ENCODE measurements at regions not wholly inside any gene's neighbourhood (a gene's known extent, or its start where the extent isn't known, plus 50 kb on each side); places are given as distances from the start of the nearest gene placed in this dataset.

DNA sequence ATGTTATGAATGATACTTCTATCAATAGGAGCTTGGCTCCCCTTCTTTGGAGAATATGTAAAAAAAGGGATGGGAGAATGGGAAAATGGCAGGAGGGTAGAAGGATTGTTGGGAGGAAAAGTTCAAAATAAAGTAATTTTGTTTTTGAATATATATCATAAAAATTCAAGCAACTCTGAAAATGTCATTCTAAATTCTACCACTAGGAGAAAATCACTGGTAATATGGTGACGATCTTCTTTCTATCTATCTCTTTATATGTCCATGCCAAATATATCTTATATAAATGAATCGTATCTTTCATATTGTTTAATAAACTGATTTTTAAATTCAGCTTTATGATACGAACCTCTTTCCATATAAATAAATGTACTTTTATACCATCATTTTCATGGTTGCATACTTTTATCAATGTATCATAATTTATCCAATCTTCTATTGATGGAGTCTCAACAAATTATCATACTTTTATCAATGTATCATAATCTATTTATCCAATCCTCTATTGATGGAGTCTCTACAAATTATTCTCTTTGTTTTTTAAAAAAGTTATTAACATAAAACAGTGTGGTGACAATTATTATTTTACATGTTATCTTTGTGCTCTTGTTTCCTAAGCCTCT lies 73.7 kb upstream of the MARK1 start:
- no peaks in the 10 kb centered on the region for H3K79me2 ChIP-seq (ENCODE audit: insufficient read depth, low read length)
- ATAC-seq (ENCODE audit: insufficient read depth, low read depth) (no peak), DNase-seq (no peak)
- H2AFZ ChIP-seq (ENCODE audit: low read depth, low read length), result no peak overlapping the region
- no peak overlapping the region for H3K27ac ChIP-seq (ENCODE audit: low read length)
- TF ChIP-seq EZH2 (IDR thresholded peaks at IDR 0.05; ENCODE audit: borderline replicate concordance, low read depth, low read length, severe bottlenecking) (no peak), CTCF (IDR thresholded peaks at IDR 0.05; ENCODE audit: borderline replicate concordance, extremely low read depth, low read length, poor library complexity, severe bottlenecking) (no peak)
- H3K4me2 ChIP-seq (ENCODE audit: insufficient read depth, low read length), result no peak overlapping the region
- H3K36me3 ChIP-seq (ENCODE audit: insufficient read depth, low read length), result no peaks in the 10 kb centered on the region
- H3K27me3 ChIP-seq (ENCODE audit: insufficient read depth, low read length, poor library complexity), result no peaks in the 10 kb centered on the region
- no peaks in the 10 kb centered on the region for H4K20me1 ChIP-seq (ENCODE audit: insufficient read depth, low read length)
- H3K4me1 ChIP-seq (ENCODE audit: insufficient read depth, low read length), result no peaks in the 10 kb centered on the region
- H3K9me3 ChIP-seq (ENCODE audit: insufficient read depth, low read length, severe bottlenecking), result no peaks in the 10 kb centered on the region
- H3K9ac ChIP-seq (ENCODE audit: low read depth, low read length), result no peak overlapping the region
- no peak overlapping the region for H3K4me3 ChIP-seq (ENCODE audit: low read depth in 1 of 2, low read length in 2 of 2)

- TF ChIP-seq CTCF (IDR thresholded peaks at IDR 0.05; ENCODE audit: borderline replicate concordance, extremely low read depth, low read length, poor library complexity, severe bottlenecking) (no peak), EZH2 (IDR thresholded peaks at IDR 0.05; ENCODE audit: borderline replicate concordance, low read depth, low read length, severe bottlenecking) (no peak)
- no peak overlapping the region for H3K9ac ChIP-seq (ENCODE audit: low read depth, low read length)
- no peaks in the 10 kb centered on the region for H3K36me3 ChIP-seq (ENCODE audit: insufficient read depth, low read length)
- H3K27ac ChIP-seq (ENCODE audit: low read length), result no peak overlapping the region
- H3K9me3 ChIP-seq (ENCODE audit: insufficient read depth, low read length, severe bottlenecking), result no peaks in the 10 kb centered on the region
- H3K4me1 ChIP-seq (ENCODE audit: insufficient read depth, low read length), result no peaks in the 10 kb centered on the region
- H3K4me3 ChIP-seq (ENCODE audit: low read depth in 1 of 2, low read length in 2 of 2), result no peak overlapping the region
- no peak overlapping the region for H2AFZ ChIP-seq (ENCODE audit: low read depth, low read length)
- no peak for DNase-seq
- no peaks in the 10 kb centered on the region for H4K20me1 ChIP-seq (ENCODE audit: insufficient read depth, low read length)
- no peak overlapping the region for H3K4me2 ChIP-seq (ENCODE audit: insufficient read depth, low read length)
- H3K27me3 ChIP-seq (ENCODE audit: insufficient read depth, low read length, poor library complexity), result no peaks in the 10 kb centered on the region
- H3K79me2 ChIP-seq (ENCODE audit: insufficient read depth, low read length), result no peaks in the 10 kb centered on the region
- no peak for ATAC-seq (ENCODE audit: insufficient read depth, low read depth)
Measured at GRCh38 chr1:220453371-220453770, 74.6 kb upstream of the MARK1 start.

GRCh38 chr1:220451532-220451931 lies 76.4 kb upstream of the MARK1 start:
- Histone ChIP-seq H3K9me3 (ENCODE audit: insufficient read depth, low read length, severe bottlenecking) (no peaks in the 10 kb centered on the region), H3K4me2 (ENCODE audit: insufficient read depth, low read length) (no peak overlapping the region), H3K36me3 (ENCODE audit: insufficient read depth, low read length) (no peaks in the 10 kb centered on the region), H3K4me1 (ENCODE audit: insufficient read depth, low read length) (no peaks in the 10 kb centered on the region), H3K79me2 (ENCODE audit: insufficient read depth, low read length) (no peaks in the 10 kb centered on the region), H3K27ac (ENCODE audit: low read length) (no peak overlapping the region), H4K20me1 (ENCODE audit: insufficient read depth, low read length) (no peaks in the 10 kb centered on the region), H3K27me3 (ENCODE audit: insufficient read depth, low read length, poor library complexity) (no peaks in the 10 kb centered on the region), H3K4me3 (ENCODE audit: low read depth in 1 of 2, low read length in 2 of 2) (no peak overlapping the region), H2AFZ (ENCODE audit: low read depth, low read length) (no peak overlapping the region), H3K9ac (ENCODE audit: low read depth, low read length) (no peak overlapping the region)
- DNase-seq (no peak), ATAC-seq (ENCODE audit: insufficient read depth, low read depth) (no peak)
- TF ChIP-seq EZH2 (IDR thresholded peaks at IDR 0.05; ENCODE audit: borderline replicate concordance, low read depth, low read length, severe bottlenecking), result no peak
- TF ChIP-seq CTCF (IDR thresholded peaks at IDR 0.05; ENCODE audit: borderline replicate concordance, extremely low read depth, low read length, poor library complexity, severe bottlenecking), result no peak
